Adipocyte (in vitro differentiated cells): ENCODE measurements at regions not wholly inside any gene's neighbourhood (a gene's known extent, or its start where the extent isn't known, plus 50 kb on each side); places are given as distances from the start of the nearest gene placed in this dataset.

Experiments used
- DNase-seq: peaks from one replicate; pipeline ENCODE4 v3.0.0-alpha.2; 2015; ENCODE audit warnings: low read depth
- H3K27me3 ChIP-seq: replicated peaks from 2 replicates; pipeline ENCODE4 v1.7.0; 2013; ENCODE audit warnings: mild to moderate bottlenecking, low read length, moderate library complexity; ENCODE audit not compliant: control insufficient read depth, insufficient read depth
- H3K36me3 ChIP-seq: 2 replicates; pipeline ENCODE4 v1.7.0; 2013; ENCODE audit warnings: low read length, mild to moderate bottlenecking, moderate library complexity; ENCODE audit not compliant: control insufficient read depth, insufficient read depth, severe bottlenecking
- H3K4me1 ChIP-seq: 2 replicates; pipeline ENCODE4 v1.7.0; 2013; ENCODE audit warnings: mild to moderate bottlenecking, low read length, moderate library complexity; ENCODE audit not compliant: control insufficient read depth, insufficient read depth
- H3K4me3 ChIP-seq: 2 replicates; pipeline ENCODE4 v1.7.0; 2013; ENCODE audit warnings: mild to moderate bottlenecking, low read length, moderate library complexity
- H3K9ac ChIP-seq: 2 replicates; pipeline ENCODE4 v1.7.0; 2013; ENCODE audit warnings: mild to moderate bottlenecking, low read length, moderate library complexity
- H3K9me3 ChIP-seq: 2 replicates; pipeline ENCODE4 v1.7.0; 2013; ENCODE audit warnings: mild to moderate bottlenecking, low read length, moderate library complexity; ENCODE audit not compliant: control insufficient read depth

DNA sequence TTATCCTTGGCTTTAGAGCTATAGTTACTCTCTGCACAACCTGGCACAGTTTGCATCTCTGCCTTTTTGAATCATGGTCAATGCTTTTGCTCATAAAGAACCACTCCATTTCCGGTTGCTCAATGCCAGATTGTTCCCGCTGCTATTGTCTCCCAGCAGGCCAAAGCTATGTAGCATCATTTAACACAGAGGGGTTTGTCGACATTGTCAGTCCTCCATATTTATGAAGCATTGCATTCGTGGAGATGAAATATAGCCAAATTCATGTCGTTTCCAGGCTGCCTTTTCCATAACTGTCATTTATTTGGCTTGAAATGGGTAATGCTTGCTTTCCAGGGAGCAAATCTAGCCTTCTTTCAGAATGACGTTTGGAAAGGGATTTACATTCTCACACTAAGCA, 598.8 kb downstream of the EPHA7 start:
- no peak for DNase-seq

GRCh38 chr6:92810913-92811312, 608.4 kb downstream of the EPHA7 start:
- Histone ChIP-seq H3K9ac (no peak overlapping the region), H3K9me3 (no peaks in the 10 kb centered on the region), H3K4me3 (no peak overlapping the region), H3K4me1 (no peaks in the 10 kb centered on the region), H3K27me3 (no peaks in the 10 kb centered on the region), H3K36me3 (no peaks in the 10 kb centered on the region)
- peak; percentile 1 for DNase-seq

More for the DNA sequence above, 598.8 kb downstream of the EPHA7 start:
- Histone ChIP-seq H3K9me3 (no peaks in the 10 kb centered on the region), H3K4me1 (no peaks in the 10 kb centered on the region), H3K9ac (no peak overlapping the region), H3K27me3 (no peaks in the 10 kb centered on the region), H3K36me3 (no peaks in the 10 kb centered on the region), H3K4me3 (no peak overlapping the region)

- no peaks in the 10 kb centered on the region for H3K4me1 ChIP-seq
- H3K4me3 ChIP-seq = no peak overlapping the region
- H3K27me3 ChIP-seq = no peaks in the 10 kb centered on the region
- no peaks in the 10 kb centered on the region for H3K36me3 ChIP-seq
- H3K9ac ChIP-seq = no peak overlapping the region
- no peak for DNase-seq
- H3K9me3 ChIP-seq = no peaks in the 10 kb centered on the region
Measured at GRCh38 chr6:92806254-92806653, 613.1 kb downstream of the EPHA7 start.

DNA sequence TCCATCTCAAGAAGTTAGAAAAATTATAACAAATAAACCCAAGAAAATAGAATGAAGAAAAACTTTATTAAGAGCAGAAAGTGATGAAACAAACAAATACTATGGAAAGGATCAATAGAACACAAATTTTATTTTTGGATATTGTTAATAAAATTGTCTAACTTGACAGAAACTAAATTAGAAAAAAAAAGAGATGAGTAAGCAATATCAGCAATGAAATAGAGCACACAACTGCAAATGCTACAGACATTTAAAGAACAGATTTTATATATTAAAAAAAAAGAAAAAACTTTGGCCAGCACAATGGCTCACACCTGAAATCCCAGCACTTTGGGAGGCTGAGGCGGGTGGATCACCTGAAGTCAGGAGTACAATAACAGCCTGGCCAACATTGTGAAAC, 628.0 kb downstream of the EPHA7 start:
- Histone ChIP-seq H3K9ac (no peak overlapping the region), H3K36me3 (no peaks in the 10 kb centered on the region), H3K4me1 (no peaks in the 10 kb centered on the region), H3K9me3 (no peaks in the 10 kb centered on the region), H3K27me3 (no peaks in the 10 kb centered on the region), H3K4me3 (no peak overlapping the region)
- DNase-seq = no peak

- Histone ChIP-seq H3K9ac (no peak overlapping the region), H3K9me3 (no peaks in the 10 kb centered on the region), H3K4me1 (no peaks in the 10 kb centered on the region), H3K27me3 (no peaks in the 10 kb centered on the region), H3K4me3 (no peak overlapping the region), H3K36me3 (no peaks in the 10 kb centered on the region)
- DNase-seq = no peak
Measured at GRCh38 chr6:92790381-92790780, 629.0 kb downstream of the EPHA7 start.

DNA sequence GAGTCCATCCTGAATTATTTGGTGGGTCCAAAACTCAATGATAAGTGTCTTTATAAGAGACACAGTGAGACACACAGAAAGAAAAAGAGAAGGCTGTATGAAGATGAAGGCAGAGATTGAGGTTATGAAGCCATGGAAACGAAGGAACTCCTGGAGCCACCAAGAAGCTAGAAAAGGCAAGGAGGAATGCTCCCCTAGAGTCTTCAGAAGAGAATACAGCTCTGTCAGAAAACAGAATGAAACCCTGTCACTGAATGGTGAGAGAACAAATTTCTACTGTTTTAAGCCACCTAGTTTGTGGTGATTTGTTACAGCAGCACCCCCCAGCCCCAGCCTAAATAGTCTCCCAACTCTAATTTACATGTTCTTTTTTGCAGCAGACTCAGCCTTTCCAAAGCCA, 635.1 kb downstream of the EPHA7 start:
- DNase-seq = no peak
- Histone ChIP-seq H3K27me3 (no peaks in the 10 kb centered on the region), H3K9ac (no peak overlapping the region), H3K36me3 (no peaks in the 10 kb centered on the region), H3K9me3 (no peaks in the 10 kb centered on the region), H3K4me3 (no peak overlapping the region), H3K4me1 (no peaks in the 10 kb centered on the region)

DNA sequence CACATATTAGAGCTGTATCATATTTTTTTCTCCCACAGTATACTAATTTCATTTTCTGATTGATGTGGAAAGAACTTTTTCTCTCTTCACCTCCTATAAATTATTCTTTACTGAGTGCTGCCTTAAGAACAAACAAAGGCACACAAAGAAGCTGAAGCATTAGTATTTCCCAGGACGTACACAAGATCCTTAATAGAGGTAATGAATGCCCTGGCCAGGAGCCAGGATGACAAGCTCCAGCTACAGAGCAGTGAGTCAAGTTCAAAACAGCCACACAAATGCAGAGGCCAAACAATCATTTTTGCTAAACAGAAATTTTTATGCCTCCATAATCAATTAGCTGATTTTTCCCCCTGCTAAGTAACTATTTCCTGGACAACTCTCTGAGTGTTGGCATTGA, 639.6 kb downstream of the EPHA7 start:
- no peak overlapping the region for H3K4me3 ChIP-seq
- H3K9ac ChIP-seq = no peak overlapping the region
- no peaks in the 10 kb centered on the region for H3K4me1 ChIP-seq
- no peak for DNase-seq
- no peaks in the 10 kb centered on the region for H3K9me3 ChIP-seq
- H3K27me3 ChIP-seq = no peaks in the 10 kb centered on the region
- H3K36me3 ChIP-seq = no peaks in the 10 kb centered on the region

GRCh38 chr6:92777146-92777740, 642.1 kb downstream of the EPHA7 start:
- no peaks in the 10 kb centered on the region for H3K27me3 ChIP-seq
- DNase-seq = peak; percentile 4
- H3K36me3 ChIP-seq = no peaks in the 10 kb centered on the region
- no peaks in the 10 kb centered on the region for H3K9me3 ChIP-seq
- no peak overlapping the region for H3K4me3 ChIP-seq
- no peak overlapping the region for H3K9ac ChIP-seq
- no peaks in the 10 kb centered on the region for H3K4me1 ChIP-seq

DNA sequence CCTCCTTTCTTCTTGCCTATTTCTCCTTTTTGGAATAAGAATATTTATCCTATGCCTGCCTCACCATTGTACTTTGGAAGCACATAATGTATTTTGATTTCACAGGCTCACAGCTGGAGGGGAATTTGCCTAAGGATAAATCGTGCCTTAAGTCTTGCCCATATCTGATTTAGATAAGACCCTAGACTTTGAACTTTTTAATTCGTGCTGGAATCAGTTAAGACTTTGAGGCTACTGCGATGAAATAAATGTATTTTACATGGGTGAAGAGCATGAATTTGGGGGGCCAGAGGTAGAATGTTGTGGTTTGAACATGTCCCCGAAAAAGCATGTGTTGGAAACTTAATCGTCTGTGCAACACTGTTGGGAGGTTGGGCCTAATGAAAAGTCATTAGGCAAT, 648.8 kb downstream of the EPHA7 start:
- Histone ChIP-seq H3K4me3 (no peak overlapping the region), H3K9me3 (no peaks in the 10 kb centered on the region), H3K36me3 (no peaks in the 10 kb centered on the region), H3K9ac (no peak overlapping the region), H3K4me1 (no peaks in the 10 kb centered on the region), H3K27me3 (no peaks in the 10 kb centered on the region)
- no peak for DNase-seq

GRCh38 chr6:92767101-92767500, 652.3 kb downstream of the EPHA7 start:
- H3K9ac ChIP-seq = no peak overlapping the region
- no peak for DNase-seq
- no peak overlapping the region for H3K4me3 ChIP-seq
- H3K36me3 ChIP-seq = no peaks in the 10 kb centered on the region
- no peaks in the 10 kb centered on the region for H3K9me3 ChIP-seq
- no peaks in the 10 kb centered on the region for H3K27me3 ChIP-seq
- peaks cover 18% of the 10 kb centered on the region for H3K4me1 ChIP-seq

GRCh38 chr6:92763680-92764079, 655.7 kb downstream of the EPHA7 start:
- no peak for DNase-seq
- Histone ChIP-seq H3K27me3 (no peaks in the 10 kb centered on the region), H3K36me3 (no peaks in the 10 kb centered on the region), H3K4me1 (peaks cover 18% of the 10 kb centered on the region), H3K4me3 (no peak overlapping the region), H3K9ac (no peak overlapping the region), H3K9me3 (no peaks in the 10 kb centered on the region)

- H3K9ac ChIP-seq = no peak overlapping the region
- no peaks in the 10 kb centered on the region for H3K36me3 ChIP-seq
- H3K27me3 ChIP-seq = no peaks in the 10 kb centered on the region
- peaks cover 18% of the 10 kb centered on the region for H3K4me1 ChIP-seq
- H3K9me3 ChIP-seq = no peaks in the 10 kb centered on the region
- no peak for DNase-seq
- no peak overlapping the region for H3K4me3 ChIP-seq
Measured at GRCh38 chr6:92763274-92763584, 656.1 kb downstream of the EPHA7 start.
